IPS DF 6.9 (cell line): ENCODE measurements at regions not wholly inside any gene's neighbourhood (a gene's known extent, or its start where the extent isn't known, plus 50 kb on each side); places are given as distances from the start of the nearest gene placed in this dataset.
"Not testable (repeated sequence)": the region's sequence is repeated elsewhere in the genome, so short reads cannot be mapped to it uniquely, and the experiment has no call there.

Source experiments
- DNase-seq: peaks from one replicate; pipeline ENCODE4 v3.0.0-alpha.2; 2013; ENCODE audit warnings: low read depth, low spot score
- H3K27ac ChIP-seq: one replicate; pipeline ENCODE4 v1.5.1; 2013; ENCODE audit warnings: low read length, control low read depth
- H3K27me3 ChIP-seq: 2 replicates; pipeline ENCODE4 v1.6.1; 2013; ENCODE audit warnings: mild to moderate bottlenecking, low read length; ENCODE audit not compliant: control insufficient read depth, insufficient read depth
- H3K36me3 ChIP-seq: 2 replicates; pipeline ENCODE4 v1.6.1; 2013; ENCODE audit warnings: low read length; ENCODE audit not compliant: control insufficient read depth, insufficient read depth
- H3K4me1 ChIP-seq: 2 replicates; pipeline ENCODE4 v1.6.1; 2013; ENCODE audit warnings: low read length; ENCODE audit not compliant: control insufficient read depth, insufficient read depth
- H3K4me3 ChIP-seq: 2 replicates; pipeline ENCODE4 v1.5.1; 2013; ENCODE audit warnings: mild to moderate bottlenecking, low read length
- H3K9me3 ChIP-seq: 2 replicates; pipeline ENCODE4 v1.6.1; 2013; ENCODE audit warnings: low read length, inconsistent platforms; ENCODE audit not compliant: control insufficient read depth, insufficient read depth
- WGBS: extraction: QIAGEN DNeasy Blood & Tissue Kit; methylation state at CpG from one replicate; pipeline ENCODE4 v1.1.7; 2013; ENCODE audit warnings: mixed read lengths, missing lambda C conversion rate; ENCODE audit not compliant: insufficient read length, insufficient coverage; 5-methylcytosine and 5-hydroxymethylcytosine counted together

DNA sequence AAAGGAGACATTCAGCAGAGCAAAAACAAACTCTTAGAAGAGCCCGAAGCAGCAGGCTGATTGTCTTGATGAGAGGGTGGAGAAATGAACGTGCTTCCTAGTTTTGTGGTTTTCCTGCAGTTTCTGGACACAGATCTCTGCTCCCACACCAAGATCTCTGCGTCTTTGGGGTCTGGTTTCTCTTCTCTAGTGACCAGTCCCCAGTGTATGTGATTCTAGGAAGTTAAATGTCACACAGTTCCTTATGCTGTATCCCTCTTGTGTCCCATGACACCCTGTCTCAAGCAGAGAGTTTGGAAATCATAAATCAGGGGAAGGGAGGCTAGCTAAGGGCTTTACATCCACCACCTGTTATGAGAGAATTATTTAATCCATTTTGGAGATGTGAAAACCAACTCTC is 55.4 kb upstream of the KLF14 start:
- H3K36me3 ChIP-seq: no peaks in the 10 kb centered on the region
- H3K4me3 ChIP-seq: no peak overlapping the region
- H3K27ac ChIP-seq: no peak overlapping the region
- H3K27me3 ChIP-seq: no peaks in the 10 kb centered on the region
- WGBS: no CpG with 5 or more reads among the region's 3 CpGs
- no peak for DNase-seq
- H3K4me1 ChIP-seq: no peaks in the 10 kb centered on the region
- H3K9me3 ChIP-seq: no peaks in the 10 kb centered on the region

DNA sequence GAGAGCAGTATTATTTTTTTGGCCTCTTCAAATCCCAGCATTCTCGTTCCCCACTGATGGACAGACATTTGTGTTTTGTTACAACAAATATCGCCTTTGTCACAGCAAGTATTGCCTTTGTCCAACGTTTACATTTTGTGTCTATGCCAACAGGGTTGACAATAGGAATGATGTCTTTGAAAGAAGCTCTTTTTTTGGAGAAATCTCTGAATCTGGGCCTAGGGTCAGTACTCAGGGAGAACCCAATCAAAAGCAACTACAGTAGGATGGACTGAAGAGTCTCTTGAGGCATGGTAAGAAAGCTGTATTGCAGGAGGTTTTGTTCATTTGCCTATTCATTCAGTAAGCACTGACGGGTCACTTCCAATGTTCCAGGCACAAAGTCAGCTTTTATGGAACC is 57.7 kb upstream of the KLF14 start:
- no peaks in the 10 kb centered on the region for H3K9me3 ChIP-seq
- H3K4me3 ChIP-seq: no peak overlapping the region
- no peak for DNase-seq
- H3K4me1 ChIP-seq: no peaks in the 10 kb centered on the region
- no peaks in the 10 kb centered on the region for H3K27me3 ChIP-seq
- H3K27ac ChIP-seq: no peak overlapping the region
- no peaks in the 10 kb centered on the region for H3K36me3 ChIP-seq
- no CpG with 5 or more reads among the region's 4 CpGs for WGBS

DNA sequence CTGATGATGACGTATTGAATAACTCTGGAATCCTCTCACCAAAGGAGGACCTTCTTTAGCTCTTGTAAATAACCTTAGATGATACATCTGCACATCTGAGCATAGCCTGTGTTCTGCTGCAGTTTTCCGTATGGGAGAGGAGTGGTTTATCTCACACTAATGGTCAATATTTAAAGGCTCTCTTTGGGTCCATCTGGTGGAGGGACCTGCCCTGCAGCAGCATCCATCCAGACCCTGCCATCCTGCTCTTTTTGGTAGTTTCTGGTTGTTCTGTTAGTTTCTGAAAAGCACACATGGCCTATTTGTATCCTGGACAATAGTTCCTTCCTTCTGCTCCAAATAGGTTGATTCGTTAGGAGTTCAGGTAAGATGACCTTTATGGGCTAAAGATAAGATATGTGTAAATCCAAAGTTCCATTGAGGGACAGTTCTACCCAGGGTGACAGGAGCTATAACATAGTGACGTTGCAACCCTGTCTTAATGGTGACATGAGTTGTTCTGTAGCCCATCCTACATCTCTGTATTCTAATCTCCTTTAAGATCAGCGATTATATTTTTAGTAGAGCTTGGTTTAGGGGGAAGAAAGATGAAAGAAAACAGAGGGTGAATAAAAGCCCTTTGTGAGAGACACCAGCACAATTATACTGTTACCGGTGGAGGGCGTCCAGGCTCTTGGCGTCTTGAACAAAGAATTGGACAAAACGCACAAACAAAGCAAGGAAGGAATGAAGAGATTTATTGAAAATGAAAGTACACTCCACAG is 60.0 kb upstream of the KLF14 start:
- Histone ChIP-seq H3K9me3 (no peaks in the 10 kb centered on the region), H3K36me3 (no peaks in the 10 kb centered on the region), H3K4me1 (no peaks in the 10 kb centered on the region), H3K27ac (no peak overlapping the region), H3K4me3 (no peak overlapping the region), H3K27me3 (no peaks in the 10 kb centered on the region)
- no CpG with 5 or more reads among the region's 9 CpGs for WGBS
- no peak for DNase-seq

DNA sequence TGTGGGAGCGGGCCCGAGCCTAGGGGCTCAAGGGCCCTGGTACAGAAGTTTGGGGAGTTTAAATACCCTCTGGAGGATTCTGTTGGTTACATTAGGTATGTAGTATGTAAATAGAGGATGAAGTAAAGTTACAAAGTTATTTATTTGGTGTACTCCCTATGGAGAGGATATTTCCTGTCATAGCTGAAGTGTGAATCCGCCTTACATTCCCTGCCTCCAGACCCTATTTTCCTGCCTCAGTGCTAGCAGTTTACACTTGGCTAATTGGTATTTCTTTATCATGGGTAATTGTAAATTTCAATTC is 60.6 kb upstream of the KLF14 start:
- Histone ChIP-seq H3K4me1 (no peaks in the 10 kb centered on the region), H3K27ac (no peak overlapping the region), H3K36me3 (no peaks in the 10 kb centered on the region), H3K9me3 (no peaks in the 10 kb centered on the region), H3K4me3 (no peak overlapping the region), H3K27me3 (no peaks in the 10 kb centered on the region)
- DNase-seq: no peak
- no CpG with 5 or more reads among the region's 3 CpGs for WGBS

DNA sequence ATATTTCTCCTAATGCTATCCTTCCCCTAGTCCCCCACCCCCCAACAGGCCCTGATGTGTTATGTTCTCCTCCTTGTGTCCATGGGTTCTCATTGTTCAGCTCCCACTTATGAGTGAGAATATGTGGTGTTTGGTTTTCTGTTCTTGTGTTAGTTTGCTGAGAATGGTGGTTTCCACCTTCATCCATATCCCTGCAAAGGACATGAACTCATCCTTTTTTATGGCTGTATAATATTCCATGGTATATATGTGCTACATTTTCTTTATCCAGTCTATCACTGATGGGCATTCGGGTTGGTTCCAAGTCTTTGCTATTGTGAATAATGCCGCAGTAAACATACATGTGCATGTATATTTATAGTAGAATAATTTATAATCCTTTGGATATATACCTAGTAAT is 62.4 kb upstream of the KLF14 start:
- H3K27me3 ChIP-seq, H3K36me3 ChIP-seq, H3K9me3 ChIP-seq, H3K4me3 ChIP-seq, H3K27ac ChIP-seq, DNase-seq, H3K4me1 ChIP-seq: not testable (repeated sequence)
- WGBS: no CpG with 5 or more reads among the region's 2 CpGs

DNA sequence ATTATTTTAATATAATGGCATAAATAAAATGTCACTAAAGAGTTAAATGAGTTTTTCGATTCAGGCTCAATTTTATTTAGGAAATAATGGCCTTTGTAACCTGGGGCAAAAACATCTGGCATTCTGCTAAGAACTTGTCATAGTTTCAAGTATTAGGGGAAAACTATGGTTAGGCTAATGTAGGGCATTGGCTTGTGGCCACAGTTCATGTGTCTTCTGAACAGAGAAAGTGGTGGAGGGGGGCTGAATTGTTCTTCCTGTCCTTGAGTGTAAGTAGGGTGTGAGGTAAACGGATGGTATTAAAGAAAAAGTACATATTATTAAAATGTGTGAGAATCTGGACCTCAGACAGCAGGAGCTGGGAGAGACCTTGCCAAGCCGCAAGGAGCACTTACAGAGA is 69.1 kb upstream of the KLF14 start:
- Histone ChIP-seq H3K4me3 (no peak overlapping the region), H3K9me3 (no peaks in the 10 kb centered on the region), H3K27ac (no peak overlapping the region), H3K36me3 (no peaks in the 10 kb centered on the region), H3K4me1 (no peaks in the 10 kb centered on the region), H3K27me3 (no peaks in the 10 kb centered on the region)
- DNase-seq: no peak
- WGBS: no CpG with 5 or more reads among the region's 3 CpGs

DNA sequence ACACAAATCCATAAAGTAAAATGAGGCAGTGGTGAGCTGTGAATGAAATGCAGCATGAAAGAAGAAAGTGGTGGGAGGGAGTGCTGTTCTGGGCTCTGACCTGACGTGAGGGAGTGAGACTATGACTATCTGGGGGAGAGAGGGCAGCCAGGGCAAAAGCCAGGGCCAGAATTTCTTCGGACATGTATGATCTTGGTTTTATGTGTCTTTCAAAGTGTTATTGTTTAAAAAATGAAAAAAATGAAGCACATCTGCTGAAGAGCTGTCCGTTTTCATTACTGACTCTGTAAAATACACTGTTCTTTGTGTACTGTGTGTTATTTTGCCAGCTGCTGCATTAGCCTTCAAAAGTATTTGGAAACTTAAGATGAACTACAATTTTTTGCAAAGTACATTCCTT is 70.2 kb upstream of the KLF14 start:
- H3K36me3 ChIP-seq: no peaks in the 10 kb centered on the region
- no peak overlapping the region for H3K27ac ChIP-seq
- DNase-seq: no peak
- H3K4me1 ChIP-seq: no peaks in the 10 kb centered on the region
- no peaks in the 10 kb centered on the region for H3K27me3 ChIP-seq
- H3K9me3 ChIP-seq: no peaks in the 10 kb centered on the region
- WGBS: no CpG with 5 or more reads among the region's 3 CpGs
- no peak overlapping the region for H3K4me3 ChIP-seq

DNA sequence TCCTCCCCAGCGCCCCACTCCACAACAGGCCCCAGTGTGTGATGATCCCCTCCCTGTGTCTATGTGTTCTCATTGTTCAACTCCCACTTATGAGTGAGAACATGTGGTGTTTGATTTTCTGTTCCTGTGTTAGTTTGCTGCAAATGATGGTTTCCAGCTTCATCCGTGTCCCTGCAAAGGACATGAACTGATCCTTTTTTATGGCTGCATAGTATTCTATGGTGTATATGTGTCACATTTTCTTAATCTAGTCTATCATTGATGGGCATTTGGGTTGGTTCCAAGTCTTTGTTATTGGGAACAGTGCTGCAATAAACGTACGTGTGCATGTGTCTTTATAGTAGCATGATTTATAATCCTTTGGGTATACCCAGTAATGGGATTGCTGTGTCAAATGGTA is 78.8 kb upstream of the KLF14 start:
- not testable (repeated sequence) for H3K27me3 ChIP-seq, H3K4me3 ChIP-seq, H3K36me3 ChIP-seq, H3K27ac ChIP-seq, H3K9me3 ChIP-seq, H3K4me1 ChIP-seq, DNase-seq
- WGBS: no CpG with 5 or more reads among the region's 4 CpGs

DNA sequence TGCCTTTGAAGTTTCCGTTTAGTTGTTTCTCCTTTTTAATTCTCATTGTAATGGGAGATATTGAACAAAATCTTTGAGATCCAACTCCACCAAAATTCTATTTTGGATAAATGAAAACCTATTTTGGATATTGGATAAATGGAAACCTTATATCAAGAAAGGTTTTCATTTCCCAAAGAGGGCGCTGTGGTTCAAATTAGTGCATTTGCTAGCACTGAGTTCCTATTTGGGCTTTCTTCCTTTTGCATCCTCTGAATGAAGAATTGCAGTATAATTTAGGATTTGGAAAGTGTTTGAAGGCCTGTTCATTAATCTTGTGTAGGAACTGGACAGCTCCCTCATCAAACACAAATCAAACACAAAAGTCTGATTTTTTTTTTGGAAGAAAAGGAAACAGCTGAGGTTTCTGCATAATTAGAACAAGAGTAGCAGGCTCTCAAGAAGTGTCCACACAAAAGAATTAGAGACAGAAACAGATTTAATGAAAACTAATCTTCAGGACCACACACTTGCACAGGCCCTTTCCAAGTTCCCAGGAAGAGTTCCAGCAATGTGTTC is 80.8 kb upstream of the KLF14 start:
- Histone ChIP-seq H3K27ac (no peak overlapping the region), H3K36me3 (no peaks in the 10 kb centered on the region), H3K4me3 (no peak overlapping the region), H3K4me1 (no peaks in the 10 kb centered on the region), H3K9me3 (no peaks in the 10 kb centered on the region), H3K27me3 (no peaks in the 10 kb centered on the region)
- DNase-seq: no peak
- WGBS: no CpG with 5 or more reads among the region's 2 CpGs

DNA sequence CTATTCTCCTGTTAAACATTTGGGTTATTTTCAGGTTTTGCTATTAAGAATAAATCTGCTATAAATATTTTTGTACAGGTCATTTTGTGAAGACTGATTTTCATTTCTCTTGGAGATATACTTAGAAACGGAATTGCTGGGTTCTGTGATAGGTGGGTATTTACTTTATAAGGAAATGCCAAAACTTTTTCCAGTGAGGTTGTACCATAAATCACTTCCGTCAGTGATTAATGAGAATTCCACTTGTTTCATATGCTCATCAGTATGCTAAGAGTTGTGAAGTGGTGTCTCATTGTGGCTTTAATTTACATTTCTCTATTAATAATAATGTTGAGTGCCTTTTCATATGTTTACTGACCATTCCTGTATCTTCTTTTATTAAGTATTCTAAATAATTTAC is 84.0 kb upstream of the KLF14 start:
- no peaks in the 10 kb centered on the region for H3K4me1 ChIP-seq
- no peak overlapping the region for H3K27ac ChIP-seq
- H3K4me3 ChIP-seq: no peak overlapping the region
- no peaks in the 10 kb centered on the region for H3K36me3 ChIP-seq
- no peaks in the 10 kb centered on the region for H3K27me3 ChIP-seq
- no CpG with 5 or more reads among the region's 2 CpGs for WGBS
- no peak for DNase-seq
- no peaks in the 10 kb centered on the region for H3K9me3 ChIP-seq

DNA sequence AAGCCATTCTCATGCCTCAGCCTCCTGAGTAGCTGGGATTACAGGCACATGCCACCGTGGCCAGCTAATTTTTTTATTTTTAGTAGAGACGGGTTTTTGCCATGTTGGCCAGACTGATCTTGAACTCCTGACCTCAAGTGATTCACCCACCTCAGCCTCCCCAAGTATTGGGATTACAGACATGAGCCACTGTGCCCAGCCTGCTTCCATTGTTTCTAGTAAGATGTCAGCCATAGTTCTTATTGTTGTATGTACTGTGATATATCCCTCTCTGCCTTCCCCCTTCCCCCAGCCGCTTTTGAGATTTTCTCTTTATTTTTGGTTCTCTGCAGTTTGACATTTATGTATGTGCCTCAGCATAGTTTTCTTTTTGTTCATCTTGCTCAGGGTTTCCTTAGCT is 87.9 kb upstream of the KLF14 start:
- WGBS: no CpG with 5 or more reads among the region's 3 CpGs
- Histone ChIP-seq H3K9me3 (no peaks in the 10 kb centered on the region), H3K4me3 (no peak overlapping the region), H3K27me3 (no peaks in the 10 kb centered on the region), H3K27ac (no peak overlapping the region), H3K36me3 (no peaks in the 10 kb centered on the region), H3K4me1 (no peaks in the 10 kb centered on the region)
- no peak for DNase-seq
